DLD1 (cell line): ENCODE measurements at regions not wholly inside any gene's neighbourhood (a gene's known extent, or its start where the extent isn't known, plus 50 kb on each side); places are given as distances from the start of the nearest gene placed in this dataset.

Experiments used
- in situ Hi-C: cut with HindIII; loops from 2 replicates; pipeline ENCODE4 v1.10.0; 2017; ENCODE audit warnings: low sequenced_read_pairs

DNA sequence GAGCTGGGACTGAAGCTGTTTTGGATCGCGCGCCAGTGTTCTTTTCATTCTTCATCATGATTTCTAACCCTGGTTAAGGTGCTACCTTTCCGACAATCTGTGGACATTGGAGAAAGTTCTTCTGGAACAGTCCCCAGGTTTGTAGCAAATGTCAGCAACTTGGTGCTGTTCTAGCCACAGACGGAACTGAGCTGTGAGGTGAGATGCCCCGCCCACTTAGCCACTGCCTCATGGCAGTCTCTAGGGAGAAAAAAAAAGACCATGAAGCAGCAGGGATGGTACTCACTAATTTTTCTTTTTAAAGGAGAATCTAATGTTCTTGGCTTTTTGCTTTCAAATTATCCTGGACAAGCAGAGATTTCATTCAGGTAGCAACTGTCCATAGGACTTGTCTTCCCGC lies 72.1 kb upstream of the STK32A start:
- in situ Hi-C loops: loop anchor here (25.0 kb wide), 1 partner anchor 325 kb away; no protein-coding TSS in a partner anchor

DNA sequence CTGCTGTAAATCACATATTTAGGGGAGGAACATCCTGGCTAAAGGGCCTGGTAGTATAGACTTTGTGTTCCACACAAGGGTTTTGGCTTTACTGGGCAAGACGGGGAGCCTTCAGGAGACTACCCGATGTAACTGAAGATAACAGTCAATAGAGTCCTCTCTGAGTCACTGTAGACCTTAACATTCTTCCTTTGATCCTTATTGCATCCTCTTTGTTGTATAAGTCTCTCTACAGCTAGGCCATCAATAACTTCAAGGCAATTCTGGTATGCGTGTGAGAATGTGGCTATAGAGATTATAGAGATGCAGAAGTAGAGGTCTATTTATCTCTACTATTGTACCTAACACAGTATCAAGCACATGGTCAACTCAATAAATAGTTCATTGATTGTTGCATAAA lies 67.3 kb upstream of the STK32A start:
- in situ Hi-C loops: loop anchor here (25.0 kb wide), 1 partner anchor 330 kb away; no protein-coding TSS in a partner anchor

GRCh38 chr5:147168578-147169327 lies 66.1 kb upstream of the STK32A start:
- in situ Hi-C loops: loop anchor here (25.0 kb wide), 1 partner anchor 331 kb away; no protein-coding TSS in a partner anchor

- in situ Hi-C loops: loop anchor here (25.0 kb wide), 1 partner anchor 332 kb away; no protein-coding TSS in a partner anchor
These were observed 65.4 kb upstream of the STK32A start for GRCh38 chr5:147169399-147169798.

- in situ Hi-C loops: loop anchor here (25.0 kb wide), 1 partner anchor 333 kb away; no protein-coding TSS in a partner anchor
These were observed 64.9 kb upstream of the STK32A start for GRCh38 chr5:147169901-147170300.

GRCh38 chr5:147170603-147171002 lies 64.2 kb upstream of the STK32A start:
- in situ Hi-C loops: loop anchor here (25.0 kb wide), 1 partner anchor 333 kb away; no protein-coding TSS in a partner anchor

DNA sequence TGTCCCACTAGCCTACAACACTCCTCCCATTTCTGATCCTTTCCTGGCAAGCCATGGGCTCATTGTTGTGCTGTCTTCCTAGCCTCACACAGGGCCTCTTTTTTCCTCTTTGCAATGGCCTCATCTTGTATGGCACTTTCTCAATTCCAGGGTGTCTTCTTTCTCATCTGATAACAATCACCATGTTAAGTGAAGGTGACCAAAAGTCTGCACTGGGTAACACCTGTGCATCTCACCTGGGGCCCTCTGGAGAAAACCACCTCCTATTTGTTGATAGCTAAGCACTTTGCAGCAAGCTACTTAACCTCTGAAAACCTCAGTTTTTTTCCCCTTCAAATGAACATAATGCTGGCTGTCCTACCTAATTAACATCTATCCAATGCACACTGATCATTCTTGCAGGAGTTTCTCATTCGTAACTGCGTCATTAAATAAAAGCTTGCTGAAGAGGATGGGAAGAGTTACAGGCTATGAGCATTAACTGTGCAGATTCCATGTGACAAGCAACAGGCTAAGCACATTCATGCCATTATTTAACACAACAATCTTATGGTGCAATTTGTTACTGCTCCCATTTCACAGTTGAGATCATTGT lies 60.1 kb upstream of the STK32A start:
- in situ Hi-C loops: loop anchor here (25.0 kb wide), 2 partner anchors 337 to 637 kb away; no protein-coding TSS in a partner anchor

DNA sequence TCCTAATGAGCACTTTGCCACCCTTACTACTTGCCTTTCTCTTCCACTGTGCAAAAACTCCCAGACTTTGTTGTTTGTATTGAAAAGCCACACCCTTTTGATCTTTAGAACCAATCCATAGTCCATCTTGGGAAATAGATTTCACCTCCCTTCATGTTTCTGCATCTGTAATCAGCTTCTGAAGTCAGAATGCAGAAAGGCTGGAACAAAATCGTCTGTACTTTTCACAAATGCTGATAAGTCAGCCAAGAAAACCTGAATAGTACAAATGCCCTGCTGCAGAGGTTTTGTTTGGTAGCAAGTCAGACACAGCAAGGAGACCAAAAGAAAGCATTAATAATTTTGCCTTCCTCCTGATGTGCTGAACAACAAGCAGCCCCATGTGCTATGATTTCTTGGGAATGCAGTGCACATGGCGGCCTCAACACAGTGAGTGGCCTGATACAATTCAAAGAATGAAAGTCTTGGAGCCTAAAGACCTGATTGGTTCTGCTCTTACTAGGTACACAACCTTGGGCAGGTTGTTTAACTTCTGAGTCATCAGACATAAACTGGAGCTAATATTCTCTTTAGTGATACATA lies 59.2 kb upstream of the STK32A start:
- in situ Hi-C loops: loop anchor here (25.0 kb wide), 1 partner anchor 638 kb away; no protein-coding TSS in a partner anchor

- in situ Hi-C loops: loop anchor here (25.0 kb wide), 1 partner anchor 639 kb away; no protein-coding TSS in a partner anchor
These were observed 58.4 kb upstream of the STK32A start for GRCh38 chr5:147176422-147176821.

GRCh38 chr5:147177125-147177840 lies 57.5 kb upstream of the STK32A start:
- in situ Hi-C loops: loop anchor here (25.0 kb wide), 1 partner anchor 640 kb away; no protein-coding TSS in a partner anchor

- in situ Hi-C loops: loop anchor here (25.0 kb wide), 1 partner anchor 642 kb away; no protein-coding TSS in a partner anchor
These were observed 55.2 kb upstream of the STK32A start for GRCh38 chr5:147179562-147180147.

DNA sequence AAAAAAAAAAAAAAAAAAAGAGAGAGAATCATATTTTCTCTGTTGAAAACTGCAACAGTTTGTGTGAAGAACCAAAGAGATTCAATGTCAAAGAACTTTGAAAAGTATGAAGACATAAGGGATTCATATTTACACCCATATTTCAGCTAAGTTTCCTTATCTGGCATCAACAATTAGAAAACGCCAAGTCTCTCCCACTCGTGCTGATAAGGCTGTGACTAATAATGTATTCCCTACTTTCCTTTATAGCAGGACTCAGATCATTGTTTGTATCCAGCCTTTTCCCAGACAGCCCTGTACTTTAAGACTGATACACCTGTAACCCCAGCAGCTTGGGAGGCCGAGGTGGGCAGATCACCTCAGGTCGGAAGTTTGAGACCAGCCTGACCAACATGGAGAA lies 54.1 kb upstream of the STK32A start:
- in situ Hi-C loops: loop anchor here (25.0 kb wide), 1 partner anchor 643 kb away; no protein-coding TSS in a partner anchor
